Type B pancreatic cell (in vitro differentiated cells): ENCODE measurements at regions not wholly inside any gene's neighbourhood (a gene's known extent, or its start where the extent isn't known, plus 50 kb on each side); places are given as distances from the start of the nearest gene placed in this dataset.

Source experiments
- DNase-seq: peaks from one replicate; pipeline ENCODE4 v3.0.0; 2021; ENCODE audit warnings: mixed read lengths; ENCODE audit not compliant: unreplicated experiment; ENCODE audit errors: extremely low spot score
- H3K27ac Mint-ChIP-seq: 2 replicates; pipeline ENCODE4 v1.8.0; 2021; ENCODE audit warnings: mild to moderate bottlenecking, mixed read lengths
- H3K27me3 Mint-ChIP-seq: 2 replicates; pipeline ENCODE4 v1.8.0; 2021; ENCODE audit warnings: mixed read lengths
- H3K36me3 Mint-ChIP-seq: 2 replicates; pipeline ENCODE4 v1.8.0; 2021; ENCODE audit warnings: mixed read lengths
- H3K4me1 Mint-ChIP-seq: one replicate; pipeline ENCODE4 v1.8.0; 2021; ENCODE audit warnings: mixed read lengths; ENCODE audit not compliant: unreplicated experiment
- H3K4me3 Mint-ChIP-seq: 2 replicates; pipeline ENCODE4 v1.8.0; 2021; ENCODE audit warnings: mild to moderate bottlenecking, mixed read lengths
- H3K9me3 Mint-ChIP-seq: 2 replicates; pipeline ENCODE4 v1.8.0; 2021; ENCODE audit warnings: mixed read lengths
- TF ChIP-seq, protein P1 (sequence below): fragments of 200-600 bp; sonication (generic); conservative IDR thresholded peaks from 2 replicates; pipeline ENCODE4 v1.5.0; 2021; ENCODE audit warnings: antibody characterized with exemption, mild to moderate bottlenecking

DNA sequence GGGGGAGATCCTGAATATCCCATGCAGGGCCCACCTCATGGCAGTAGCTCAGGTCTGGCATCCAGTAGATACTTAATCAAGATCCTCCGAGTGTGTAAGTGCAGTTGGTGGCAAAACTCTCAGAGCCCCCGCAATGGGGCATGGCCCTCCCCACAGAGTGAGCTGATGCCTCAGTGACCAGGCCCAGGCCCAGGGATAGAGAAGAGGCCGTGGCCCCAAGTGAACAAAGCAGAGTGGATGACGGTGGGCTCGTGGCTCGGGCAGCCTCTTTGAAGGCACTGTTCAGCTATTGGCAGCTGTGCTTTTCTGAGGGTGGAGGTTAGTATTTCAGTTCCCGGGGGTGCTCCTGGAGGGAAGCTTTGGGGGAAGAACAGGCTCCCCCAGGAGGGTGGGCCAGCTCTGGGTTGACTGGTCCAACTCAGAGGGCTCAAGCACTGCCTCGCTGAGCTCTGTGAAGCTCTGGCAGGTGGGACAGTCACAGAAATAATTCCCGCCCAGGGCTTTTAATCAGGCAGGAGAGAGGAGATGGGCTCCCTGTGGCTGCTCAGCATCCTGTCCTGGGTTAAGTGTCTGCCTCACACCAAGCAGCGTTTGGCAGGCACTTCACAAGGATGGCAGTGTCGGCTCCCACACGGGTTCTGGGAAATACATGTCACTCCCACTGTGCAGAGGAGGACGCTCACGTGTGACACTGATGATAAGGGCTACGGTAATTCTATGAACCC, 583.6 kb downstream of the TCERG1L start:
- Mint-ChIP-seq H3K27me3 (peaks cover 6% of the 10 kb centered on the region), H3K36me3 (no peaks in the 10 kb centered on the region), H3K27ac (no peak overlapping the region), H3K4me3 (no peak overlapping the region), H3K9me3 (no peaks in the 10 kb centered on the region), H3K4me1 (no peaks in the 10 kb centered on the region)
- no peak for DNase-seq
- TF ChIP-seq, protein P1, sequence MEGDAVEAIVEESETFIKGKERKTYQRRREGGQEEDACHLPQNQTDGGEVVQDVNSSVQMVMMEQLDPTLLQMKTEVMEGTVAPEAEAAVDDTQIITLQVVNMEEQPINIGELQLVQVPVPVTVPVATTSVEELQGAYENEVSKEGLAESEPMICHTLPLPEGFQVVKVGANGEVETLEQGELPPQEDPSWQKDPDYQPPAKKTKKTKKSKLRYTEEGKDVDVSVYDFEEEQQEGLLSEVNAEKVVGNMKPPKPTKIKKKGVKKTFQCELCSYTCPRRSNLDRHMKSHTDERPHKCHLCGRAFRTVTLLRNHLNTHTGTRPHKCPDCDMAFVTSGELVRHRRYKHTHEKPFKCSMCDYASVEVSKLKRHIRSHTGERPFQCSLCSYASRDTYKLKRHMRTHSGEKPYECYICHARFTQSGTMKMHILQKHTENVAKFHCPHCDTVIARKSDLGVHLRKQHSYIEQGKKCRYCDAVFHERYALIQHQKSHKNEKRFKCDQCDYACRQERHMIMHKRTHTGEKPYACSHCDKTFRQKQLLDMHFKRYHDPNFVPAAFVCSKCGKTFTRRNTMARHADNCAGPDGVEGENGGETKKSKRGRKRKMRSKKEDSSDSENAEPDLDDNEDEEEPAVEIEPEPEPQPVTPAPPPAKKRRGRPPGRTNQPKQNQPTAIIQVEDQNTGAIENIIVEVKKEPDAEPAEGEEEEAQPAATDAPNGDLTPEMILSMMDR, result no peak

DNA sequence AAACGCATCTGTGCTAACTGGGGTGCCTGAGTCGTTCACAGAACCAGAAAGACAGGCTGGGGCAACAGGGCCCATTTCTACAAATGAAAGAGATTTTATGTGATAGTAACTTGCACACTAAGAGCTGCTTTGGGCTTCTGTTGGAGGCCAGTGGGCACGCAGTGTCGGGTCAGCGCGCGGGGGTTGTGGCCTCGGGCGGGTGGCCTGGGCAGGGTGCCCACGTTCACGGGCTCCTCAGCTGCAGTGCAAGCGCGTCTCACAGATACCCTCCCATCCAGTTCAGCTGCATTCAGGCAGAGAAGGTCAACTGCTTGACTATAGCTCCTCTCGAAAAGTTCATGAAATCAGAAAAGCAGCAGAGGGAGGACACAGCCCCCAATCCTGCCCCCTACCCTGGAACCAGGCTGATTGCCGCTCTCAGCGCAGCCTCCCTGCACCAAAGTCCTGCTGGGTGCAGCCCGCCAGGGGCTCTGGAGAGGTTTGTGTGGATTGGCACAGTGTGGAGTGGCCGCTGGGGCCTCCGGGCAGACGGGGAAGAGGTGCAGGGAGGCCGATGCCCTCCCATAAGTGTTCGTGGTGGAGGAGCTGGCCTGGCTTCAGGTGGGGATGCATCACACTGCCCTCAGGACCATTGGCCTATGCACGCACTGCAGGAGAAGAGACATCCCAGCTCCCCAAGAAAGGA, 582.8 kb downstream of the TCERG1L start:
- no peaks in the 10 kb centered on the region for H3K9me3 Mint-ChIP-seq
- H3K4me3 Mint-ChIP-seq, result no peak overlapping the region
- TF ChIP-seq, protein P1, result no peak

DNA sequence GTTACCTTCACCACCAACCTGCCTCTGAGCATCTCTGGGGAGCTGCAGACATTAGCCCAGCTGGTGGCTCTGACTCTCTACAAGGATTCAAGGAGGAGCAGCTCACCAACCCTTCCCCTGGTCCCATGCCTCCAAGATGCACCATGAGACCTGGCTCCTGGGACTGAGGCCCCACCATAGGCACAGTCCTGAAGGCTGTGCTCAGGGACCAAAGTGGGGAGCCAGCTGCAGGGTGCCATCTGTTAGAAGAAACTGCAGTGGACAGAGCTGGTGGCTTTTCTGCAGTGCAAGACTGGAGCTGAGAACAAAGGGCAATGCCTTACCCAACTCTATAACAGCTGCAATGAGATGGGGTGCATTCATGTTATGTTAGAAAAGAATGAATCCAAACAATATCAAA, 581.6 kb downstream of the TCERG1L start:
- Mint-ChIP-seq H3K4me1 (no peaks in the 10 kb centered on the region), H3K27ac (no peak overlapping the region), H3K9me3 (no peaks in the 10 kb centered on the region), H3K36me3 (no peaks in the 10 kb centered on the region), H3K27me3 (peaks cover 10% of the 10 kb centered on the region), H3K4me3 (no peak overlapping the region)
- DNase-seq, result no peak
- TF ChIP-seq, protein P1, result no peak

More for the DNA sequence above, 582.8 kb downstream of the TCERG1L start:
- peaks cover 6% of the 10 kb centered on the region for H3K27me3 Mint-ChIP-seq
- no peaks in the 10 kb centered on the region for H3K4me1 Mint-ChIP-seq
- no peak for DNase-seq
- no peak overlapping the region for H3K27ac Mint-ChIP-seq
- H3K36me3 Mint-ChIP-seq, result no peaks in the 10 kb centered on the region

DNA sequence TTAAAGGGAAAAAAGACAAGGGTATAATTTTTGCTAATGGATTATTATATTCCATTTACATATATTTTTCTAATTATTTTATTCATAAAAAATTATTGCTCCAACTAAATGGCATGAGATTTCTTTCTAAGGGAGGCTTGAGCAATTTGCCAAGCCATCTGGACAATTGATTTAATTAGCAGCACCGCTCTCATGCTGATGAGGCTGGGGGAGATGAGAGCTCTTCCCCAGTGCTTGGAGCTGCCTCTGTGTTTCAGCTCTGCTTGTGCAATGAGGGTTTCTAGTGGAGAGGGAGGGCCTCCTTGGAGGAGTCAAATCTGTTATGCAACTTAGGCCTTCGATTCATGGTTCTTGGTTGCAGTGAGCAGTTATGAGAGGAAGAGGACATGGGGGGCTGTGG, 574.3 kb downstream of the TCERG1L start:
- Mint-ChIP-seq H3K9me3 (peaks cover 6% of the 10 kb centered on the region), H3K4me1 (no peaks in the 10 kb centered on the region), H3K36me3 (no peaks in the 10 kb centered on the region)

DNA sequence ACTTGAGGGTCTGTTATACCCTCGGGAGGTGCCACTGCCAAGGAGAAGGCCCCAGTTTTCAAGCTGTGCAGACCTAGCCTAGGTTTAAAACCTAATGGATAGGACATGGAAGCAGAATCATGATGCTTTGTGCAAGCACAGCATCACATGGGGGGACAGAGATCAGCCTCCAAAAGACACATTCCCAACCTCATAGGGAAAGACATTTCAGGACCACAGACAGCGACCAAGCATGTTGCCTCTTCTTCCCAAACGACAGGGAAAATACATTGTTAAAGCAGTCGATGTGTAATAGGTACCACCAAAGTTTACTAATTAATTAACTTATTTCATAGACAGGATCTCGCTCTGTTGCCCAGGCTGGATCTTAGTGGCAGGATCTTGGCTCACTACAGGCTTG, 573.9 kb downstream of the TCERG1L start:
- TF ChIP-seq, protein P1, result no peak
- Mint-ChIP-seq H3K9me3 (peaks cover 6% of the 10 kb centered on the region), H3K27me3 (peaks cover 39% of the 10 kb centered on the region), H3K36me3 (no peaks in the 10 kb centered on the region), H3K27ac (no peak overlapping the region), H3K4me1 (no peaks in the 10 kb centered on the region), H3K4me3 (no peak overlapping the region)
- peak; percentile 66 for DNase-seq

More for the DNA sequence above, 574.3 kb downstream of the TCERG1L start:
- peaks cover 39% of the 10 kb centered on the region for H3K27me3 Mint-ChIP-seq
- H3K27ac Mint-ChIP-seq, result no peak overlapping the region
- no peak overlapping the region for H3K4me3 Mint-ChIP-seq
- TF ChIP-seq, protein P1, result no peak
- DNase-seq, result no peak
